GM20000 (cell line): ENCODE measurements at regions not wholly inside any gene's neighbourhood (a gene's known extent, or its start where the extent isn't known, plus 50 kb on each side); places are given as distances from the start of the nearest gene placed in this dataset.
A peak's percentile ranks its signal among the peaks of the same experiment; 100 is the strongest.
"Not testable (repeated sequence)": the region's sequence is repeated elsewhere in the genome, so short reads cannot be mapped to it uniquely, and the experiment has no call there.

ENCODE experiments used
- DNase-seq: peaks from one replicate; pipeline ENCODE4 v3.0.0; 2012; ENCODE audit warnings: low spot score
- TF ChIP-seq, protein P1 (sequence below): IDR thresholded peaks from 2 replicates; pipeline ENCODE4 v1.5.1; 2012; ENCODE audit warnings: mild to moderate bottlenecking, control low read depth; ENCODE audit errors: extremely low read depth, missing control alignments

DNA sequence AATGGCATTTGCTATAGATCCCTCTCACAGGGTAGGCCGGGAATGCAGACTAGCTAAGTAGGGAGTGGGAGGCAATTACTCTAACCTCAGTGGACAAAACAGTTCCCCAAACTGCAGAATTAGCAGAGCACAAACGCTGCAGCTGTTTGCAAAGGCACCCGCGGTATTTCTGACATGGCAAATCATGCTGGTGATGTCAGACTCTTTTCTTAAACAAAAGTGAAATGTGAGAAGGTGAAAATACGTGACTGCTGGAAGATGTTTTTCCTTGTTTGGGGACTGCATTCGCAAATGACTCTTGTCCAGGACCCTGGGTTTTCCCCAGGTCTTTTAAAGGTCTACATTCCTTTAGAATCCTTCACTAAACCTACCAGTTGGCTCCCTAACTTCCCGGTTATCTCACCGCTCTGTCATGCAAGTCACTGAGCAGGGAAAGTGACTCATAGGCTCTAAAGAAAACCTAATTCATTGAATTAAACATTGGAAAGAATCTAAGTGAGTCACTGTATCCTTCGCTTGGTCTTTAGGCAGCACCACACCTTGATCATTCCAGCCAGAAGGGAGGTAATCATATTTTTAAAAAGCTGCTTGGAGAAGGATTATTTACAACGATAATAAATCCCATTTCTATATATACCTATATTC, 91.5 kb upstream of the DNAH5 start:
- TF ChIP-seq, protein P1, sequence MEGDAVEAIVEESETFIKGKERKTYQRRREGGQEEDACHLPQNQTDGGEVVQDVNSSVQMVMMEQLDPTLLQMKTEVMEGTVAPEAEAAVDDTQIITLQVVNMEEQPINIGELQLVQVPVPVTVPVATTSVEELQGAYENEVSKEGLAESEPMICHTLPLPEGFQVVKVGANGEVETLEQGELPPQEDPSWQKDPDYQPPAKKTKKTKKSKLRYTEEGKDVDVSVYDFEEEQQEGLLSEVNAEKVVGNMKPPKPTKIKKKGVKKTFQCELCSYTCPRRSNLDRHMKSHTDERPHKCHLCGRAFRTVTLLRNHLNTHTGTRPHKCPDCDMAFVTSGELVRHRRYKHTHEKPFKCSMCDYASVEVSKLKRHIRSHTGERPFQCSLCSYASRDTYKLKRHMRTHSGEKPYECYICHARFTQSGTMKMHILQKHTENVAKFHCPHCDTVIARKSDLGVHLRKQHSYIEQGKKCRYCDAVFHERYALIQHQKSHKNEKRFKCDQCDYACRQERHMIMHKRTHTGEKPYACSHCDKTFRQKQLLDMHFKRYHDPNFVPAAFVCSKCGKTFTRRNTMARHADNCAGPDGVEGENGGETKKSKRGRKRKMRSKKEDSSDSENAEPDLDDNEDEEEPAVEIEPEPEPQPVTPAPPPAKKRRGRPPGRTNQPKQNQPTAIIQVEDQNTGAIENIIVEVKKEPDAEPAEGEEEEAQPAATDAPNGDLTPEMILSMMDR: no peak
- peak; percentile 32 for DNase-seq

DNA sequence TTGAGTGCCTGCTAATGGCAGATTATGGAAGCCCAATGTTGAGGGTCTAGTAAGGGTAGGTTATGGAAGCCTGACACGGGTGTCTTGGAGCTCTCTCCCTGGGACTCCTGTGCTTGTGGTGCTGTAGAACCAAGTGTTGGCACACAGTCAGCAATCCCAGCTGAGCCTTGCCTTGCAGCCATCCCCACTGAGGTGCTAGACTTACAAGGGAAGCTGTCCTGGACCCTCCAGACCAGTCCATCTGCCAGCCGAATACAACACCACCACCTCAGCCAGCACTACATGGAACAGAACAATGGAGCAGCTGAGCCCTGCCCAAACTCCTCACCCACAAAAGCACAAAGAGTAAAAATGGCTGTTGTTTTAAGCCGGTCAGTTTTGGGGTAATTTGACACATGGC, 90.5 kb upstream of the DNAH5 start:
- no peak for DNase-seq
- TF ChIP-seq, protein P1: no peak

DNA sequence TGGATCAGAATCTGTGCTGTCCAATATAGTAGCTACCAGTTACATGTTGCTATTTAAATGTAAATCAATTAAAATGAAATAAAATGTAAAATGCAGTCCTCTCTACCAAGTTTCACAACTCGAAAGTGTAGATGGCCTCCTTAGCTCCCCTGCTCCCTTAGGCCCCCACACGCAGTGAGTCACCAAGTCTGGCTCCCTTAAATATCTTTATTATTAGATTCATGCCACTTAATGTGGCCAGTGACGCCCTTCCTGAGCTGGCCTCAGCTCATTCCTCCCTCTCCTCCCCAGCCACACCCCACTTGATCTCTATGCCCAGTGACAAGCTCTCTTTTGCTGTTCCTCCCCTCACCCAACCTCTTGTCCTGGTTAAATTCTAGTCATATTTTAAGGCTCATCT, 88.4 kb upstream of the DNAH5 start:
- TF ChIP-seq, protein P1: no peak
- DNase-seq: no peak

DNA sequence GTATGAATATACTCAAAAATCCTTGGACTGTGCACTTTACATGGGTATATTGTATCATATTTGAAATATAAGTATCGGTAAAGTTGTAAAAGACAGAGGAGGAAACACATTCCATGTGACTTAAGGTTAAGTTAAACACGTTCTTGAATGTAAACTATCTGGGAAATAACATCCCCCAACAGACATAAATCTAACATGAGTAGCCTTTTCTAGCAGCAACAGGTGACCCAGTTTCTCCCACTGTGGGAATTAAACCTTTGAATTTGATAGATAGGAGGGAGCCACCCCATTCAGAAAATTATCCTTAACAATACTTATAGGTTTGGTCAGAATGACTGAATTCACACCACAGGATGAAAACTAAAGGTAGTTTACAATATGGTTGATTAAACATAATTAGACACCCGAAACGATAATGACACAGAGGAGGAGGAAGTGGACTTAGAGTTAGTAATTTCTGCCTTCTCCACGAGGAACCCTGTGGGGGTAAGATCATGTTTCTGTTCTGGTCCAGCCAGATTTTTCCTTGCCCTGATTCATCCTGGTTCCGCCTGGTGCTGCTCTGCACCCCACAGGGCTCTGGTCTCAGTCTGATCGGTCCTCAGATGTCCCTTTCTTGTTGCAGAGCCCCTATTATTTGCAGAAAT, 84.6 kb upstream of the DNAH5 start:
- TF ChIP-seq, protein P1: no peak
- DNase-seq: no peak

DNA sequence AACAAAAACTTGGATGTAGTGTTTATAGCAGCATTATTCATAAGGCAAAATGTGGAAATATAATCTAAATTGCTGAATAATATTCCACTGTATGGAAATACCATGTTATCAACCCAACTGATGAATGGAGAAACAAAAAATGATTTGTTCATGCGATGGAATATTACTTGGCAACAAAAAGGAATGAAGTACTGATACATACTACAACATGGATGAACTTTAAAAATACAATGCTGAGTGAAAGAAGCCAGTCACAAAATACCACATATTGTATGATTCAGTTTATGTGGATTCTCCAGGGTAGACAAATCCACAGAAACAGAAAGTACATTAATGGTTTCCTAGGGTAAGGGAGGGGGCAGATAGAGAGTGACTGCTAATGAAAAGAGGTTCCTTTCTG, 83.7 kb upstream of the DNAH5 start:
- no peak for DNase-seq
- TF ChIP-seq, protein P1: no peak

DNA sequence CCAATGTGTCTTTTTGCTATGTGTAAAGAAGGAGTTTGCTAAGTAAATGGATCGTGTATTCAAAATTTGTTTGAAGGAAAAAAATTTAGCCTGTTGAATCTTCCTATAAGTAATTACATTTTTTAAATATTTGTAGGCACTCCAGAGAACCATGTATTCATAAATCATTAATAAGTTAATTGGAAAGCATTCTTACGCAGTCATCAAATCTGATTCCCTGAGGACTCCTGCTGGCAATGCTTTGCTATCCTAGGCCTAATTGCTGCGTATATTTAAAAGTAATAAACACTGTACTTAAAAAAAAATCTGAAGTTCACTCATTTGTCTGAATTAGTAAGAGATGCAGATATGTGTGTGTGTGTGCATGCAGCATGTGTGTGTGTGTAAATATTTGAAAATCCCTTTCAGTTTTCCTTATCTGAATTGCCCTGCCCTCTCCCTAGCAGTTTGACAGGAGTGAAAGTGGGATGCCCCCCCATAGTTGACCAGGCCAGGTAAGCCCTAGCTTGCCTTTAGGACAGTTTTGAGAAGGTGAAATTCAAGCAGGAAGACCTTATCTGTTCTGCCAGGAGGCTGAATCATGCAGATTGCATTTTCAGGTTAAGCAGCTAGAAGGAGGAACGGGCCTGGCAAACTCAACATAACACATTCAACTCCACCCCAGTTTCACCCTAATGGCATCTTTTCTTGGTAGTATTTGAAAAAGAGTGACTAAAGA, 81.2 kb upstream of the DNAH5 start:
- no peak for DNase-seq
- TF ChIP-seq, protein P1: no peak

DNA sequence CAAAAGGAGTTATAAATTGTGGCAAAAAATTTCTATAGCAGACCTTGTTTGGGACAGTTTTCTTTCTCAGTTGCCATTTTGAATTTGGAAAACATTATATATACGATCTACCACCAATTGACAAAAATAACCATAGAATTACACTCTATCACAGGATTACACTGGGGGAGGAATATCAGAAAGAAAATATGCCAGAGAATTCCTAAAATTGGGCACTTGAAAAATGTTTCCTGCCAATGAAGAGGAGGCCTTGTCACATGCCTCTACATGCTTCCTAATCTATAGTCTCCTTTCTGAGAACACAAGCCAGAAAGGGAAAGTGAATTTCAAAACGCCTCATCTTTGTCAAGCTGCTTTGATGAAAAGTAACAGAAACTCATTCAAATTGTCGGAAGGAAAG, 78.5 kb upstream of the DNAH5 start:
- DNase-seq: no peak
- TF ChIP-seq, protein P1: no peak

DNA sequence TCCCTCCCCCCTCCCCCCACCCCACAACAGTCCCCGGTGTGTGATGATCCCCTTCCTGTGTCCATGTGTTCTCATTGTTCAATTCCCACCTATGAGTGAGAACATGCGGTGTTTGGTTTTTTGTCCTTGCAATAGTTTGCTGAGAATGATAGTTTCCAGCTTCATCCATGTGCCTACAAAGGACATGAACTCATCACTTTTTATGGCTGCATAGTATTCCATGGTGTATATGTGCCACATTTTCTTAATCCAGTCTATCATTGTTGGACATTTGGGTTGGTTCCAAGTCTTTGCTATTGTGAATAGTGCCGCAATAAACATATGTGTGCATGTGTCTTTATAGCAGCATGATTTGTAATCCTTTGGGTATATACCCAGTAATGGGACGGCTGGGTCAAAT, 76.5 kb upstream of the DNAH5 start:
- not testable (repeated sequence) for DNase-seq
